K562 (cell line): ENCODE measurements at regions not wholly inside any gene's neighbourhood (a gene's known extent, or its start where the extent isn't known, plus 50 kb on each side); places are given as distances from the start of the nearest gene placed in this dataset.

Experiments used
- ERF ChIP-seq: fragments of 450-650 bp; formaldehyde crosslinking; IDR thresholded peaks from 2 replicates; pipeline ENCODE4 v1.4.0; 2020; ENCODE audit warnings: mild to moderate bottlenecking, mixed read lengths
- ETV6 ChIP-seq, 3 experiments: fragments of 150-350 bp in 1 of 3; sonication (generic) in 1 of 3; formaldehyde crosslinking in 1 of 3; IDR thresholded peaks; 2 replicates each; pipeline versions ENCODE4 v1.6.1 to v1.8.0; 2014 to 2022; ENCODE audit warnings: borderline replicate concordance in 2 of 3, low read depth in 2 of 3, antibody characterized with exemption in 1 of 3, low read length in 1 of 3, mild to moderate bottlenecking in 1 of 3, missing genetic modification reagents in 1 of 3
- HDAC8 ChIP-seq: fragments of 450-650 bp; IDR thresholded peaks from 2 replicates; pipeline ENCODE4 v1.6.1; 2016; ENCODE audit warnings: mild to moderate bottlenecking, missing genetic modification characterization, moderate library complexity, missing compliant biosample characterization
- HMGN3 ChIP-seq: IDR thresholded peaks from 2 replicates; pipeline ENCODE4 v1.6.1; 2011; ENCODE audit warnings: borderline replicate concordance, low read depth, mild to moderate bottlenecking, mixed read lengths, low read length; ENCODE audit not compliant: insufficient read length; ENCODE audit errors: extremely low read depth
- KDM1A ChIP-seq, 2 experiments: fragments of 450-650 bp; IDR thresholded peaks; 2 replicates each; pipeline ENCODE4 v1.6.1; 2016; ENCODE audit warnings: mild to moderate bottlenecking in 2 of 2
- KLF16 ChIP-seq: IDR thresholded peaks from 2 replicates; pipeline ENCODE4 v1.6.1; 2016; ENCODE audit warnings: antibody characterized with exemption
- MAZ ChIP-seq, 2 experiments: fragments of 450-650 bp in 1 of 2; sonication (generic) in 1 of 2; formaldehyde crosslinking; IDR thresholded peaks in 1 of 2; conservative IDR thresholded peaks in 1 of 2; 2 replicates each; pipeline versions ENCODE4 v1.4.0 to v1.5.0; 2020; ENCODE audit warnings: mild to moderate bottlenecking in 1 of 2, missing genetic modification reagents in 1 of 2
- NRF1 ChIP-seq, 2 experiments: fragments of 450-650 bp; IDR thresholded peaks in 1 of 2; conservative IDR thresholded peaks in 1 of 2; 2 replicates each; pipeline ENCODE4 v1.6.1; 2014; ENCODE audit warnings: mild to moderate bottlenecking in 2 of 2
- RAD51 ChIP-seq: fragments of 450-650 bp; IDR thresholded peaks from 2 replicates; pipeline ENCODE4 v1.7.1; 2016; ENCODE audit warnings: low read depth, mild to moderate bottlenecking, borderline replicate concordance
- SMARCA4 ChIP-seq: fragments of 450-650 bp; IDR thresholded peaks from 2 replicates; pipeline ENCODE4 v1.6.1; 2016
- TCF7 ChIP-seq: sonication (generic); IDR thresholded peaks from 2 replicates; pipeline ENCODE4 v1.6.1; 2016; ENCODE audit warnings: antibody characterized with exemption, borderline replicate concordance
- TEAD4 ChIP-seq, 2 experiments: sonication (generic) in 1 of 2; formaldehyde crosslinking in 1 of 2; IDR thresholded peaks; 2 replicates each; pipeline versions ENCODE4 v1.6.1 to v1.8.0; 2012 to 2022; ENCODE audit warnings: borderline replicate concordance in 1 of 2, inconsistent platforms in 1 of 2, low read length in 1 of 2, mild to moderate bottlenecking in 1 of 2, missing genetic modification reagents in 1 of 2
- XRCC4 ChIP-seq: IDR thresholded peaks from one replicate; pipeline ENCODE4 v1.6.1; 2011; ENCODE audit not compliant: insufficient read depth, insufficient read length; ENCODE audit errors: extremely low read depth
- ZNF347 ChIP-seq: fragments of 450-650 bp; formaldehyde crosslinking; IDR thresholded peaks from 2 replicates; pipeline ENCODE4 v1.4.0; 2020; ENCODE audit warnings: low read depth, mild to moderate bottlenecking, moderate library complexity
- TF ChIP-seq, protein P1 (sequence below), 2 experiments: IDR thresholded peaks; 2 replicates each; pipeline ENCODE4 v1.6.1; 2011; ENCODE audit warnings: borderline replicate concordance in 1 of 2, control low read depth in 1 of 2, low read depth in 1 of 2, low read length in 1 of 2, mild to moderate bottlenecking in 1 of 2, mixed read lengths in 1 of 2, moderate library complexity in 1 of 2; ENCODE audit not compliant: insufficient read depth in 1 of 2, insufficient read length in 1 of 2, poor library complexity in 1 of 2, severe bottlenecking in 1 of 2; ENCODE audit errors: extremely low read depth in 1 of 2
- TF ChIP-seq, protein P2 (sequence below), 2 experiments: fragments of 450-650 bp; IDR thresholded peaks; 2 replicates each; pipeline ENCODE4 v1.6.1; 2016
- TF ChIP-seq, protein P3 (sequence below): fragments of 200-800 bp; sonication (Bioruptor generic); IDR thresholded peaks from 2 replicates; pipeline ENCODE4 v1.6.1; 2017; ENCODE audit warnings: missing genetic modification characterization, missing compliant biosample characterization
- TF ChIP-seq, protein P4 (sequence below): sonication (generic); formaldehyde crosslinking; IDR thresholded peaks from 2 replicates; pipeline ENCODE4 v1.9.0; 2022; ENCODE audit warnings: mild to moderate bottlenecking, missing genetic modification reagents

DNA sequence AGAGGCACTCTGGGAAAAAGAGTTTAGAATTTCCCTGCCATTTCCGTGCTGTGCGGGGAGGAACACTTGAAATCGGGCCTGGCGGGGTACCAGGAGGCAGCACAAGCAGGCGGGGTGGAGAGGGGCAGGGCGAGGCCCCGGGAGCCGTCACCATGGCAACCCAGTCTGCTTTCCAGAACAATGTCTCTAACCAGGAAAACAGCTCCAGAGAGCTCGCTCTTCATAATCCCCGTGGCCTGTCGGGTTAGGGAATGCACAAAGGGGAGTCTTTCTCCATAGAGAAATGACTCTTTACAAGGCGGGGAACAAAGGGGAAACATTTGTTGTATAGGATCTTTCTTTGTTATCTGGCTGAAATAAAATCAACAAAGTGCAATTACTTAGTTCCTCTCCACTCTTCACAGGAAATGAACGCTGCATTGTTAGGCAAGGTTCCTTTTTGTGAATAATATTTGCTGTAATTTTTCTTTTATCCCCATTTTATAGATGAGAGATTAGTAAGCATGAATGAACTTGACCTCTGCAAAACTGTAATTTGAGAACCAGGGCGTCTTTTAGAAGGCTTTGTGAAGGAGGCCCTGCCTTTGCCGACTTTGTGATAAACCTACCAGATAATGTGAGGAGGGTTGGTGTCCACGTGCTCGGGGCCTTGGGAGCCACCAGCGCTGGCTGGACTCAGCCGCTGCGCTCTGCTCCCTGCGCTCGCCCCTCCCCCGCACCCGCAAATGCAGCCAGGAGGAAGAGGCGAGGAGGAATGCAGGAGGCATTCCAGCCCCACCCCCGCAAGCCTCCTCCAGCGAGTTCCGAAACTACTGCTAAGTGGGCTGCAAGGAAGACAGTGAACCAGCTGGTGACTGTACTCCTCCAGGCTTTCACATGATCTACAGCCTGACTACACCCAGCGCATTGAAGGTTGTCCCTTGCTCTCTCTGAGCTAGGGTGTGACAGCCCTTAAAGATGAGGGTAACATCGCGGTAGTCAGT, 105.2 kb upstream of the ATF7IP start (continued):
- TF ChIP-seq, protein P1, sequence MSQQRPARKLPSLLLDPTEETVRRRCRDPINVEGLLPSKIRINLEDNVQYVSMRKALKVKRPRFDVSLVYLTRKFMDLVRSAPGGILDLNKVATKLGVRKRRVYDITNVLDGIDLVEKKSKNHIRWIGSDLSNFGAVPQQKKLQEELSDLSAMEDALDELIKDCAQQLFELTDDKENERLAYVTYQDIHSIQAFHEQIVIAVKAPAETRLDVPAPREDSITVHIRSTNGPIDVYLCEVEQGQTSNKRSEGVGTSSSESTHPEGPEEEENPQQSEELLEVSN (IDR thresholded peaks at IDR 0.05; ENCODE audit: borderline replicate concordance in 1 of 2, extremely low read depth in 1 of 2, insufficient read depth in 1 of 2, insufficient read length in 1 of 2, low read depth in 1 of 2, low read length in 1 of 2, poor library complexity in 1 of 2, severe bottlenecking in 1 of 2) = peak; percentile 82 to 88
- TF ChIP-seq HDAC8 (tag) = 0 out of 2 replicates have a peak, but pooled peaks have one; percentile 24
- no peak for TF ChIP-seq ERF (CRISPR knock-in tag)
- no peak for TF ChIP-seq XRCC4
- 0 out of 4 replicates have a peak, but pooled peaks of 1 of the 2 experiments have one; percentile 29 for TF ChIP-seq ETV6 (IDR thresholded peaks at IDR 0.05; ENCODE audit: borderline replicate concordance in 1 of 2, low read depth in 2 of 2, low read length in 1 of 2)
- TF ChIP-seq ETV6 (CRISPR knock-in tag; IDR thresholded peaks at IDR 0.05; ENCODE audit: borderline replicate concordance) = no peak
- peak; percentile 42; the same call in 1 of the 2 replicates for TF ChIP-seq RAD51
- TF ChIP-seq ZNF347 = no peak
- TF ChIP-seq NRF1 (conservative IDR thresholded peaks at IDR 0.05 in 1 of 2, IDR thresholded peaks at IDR 0.05 in 1 of 2) = peak; percentile 66 to 72
- TF ChIP-seq KLF16 = peak; percentile 89; the same call in 1 of the 2 replicates
- TF ChIP-seq SMARCA4 = 0 out of 2 replicates have a peak, but pooled peaks have one; percentile 9
- TF ChIP-seq HMGN3 = peak; percentile 88
- TF ChIP-seq, protein P2, sequence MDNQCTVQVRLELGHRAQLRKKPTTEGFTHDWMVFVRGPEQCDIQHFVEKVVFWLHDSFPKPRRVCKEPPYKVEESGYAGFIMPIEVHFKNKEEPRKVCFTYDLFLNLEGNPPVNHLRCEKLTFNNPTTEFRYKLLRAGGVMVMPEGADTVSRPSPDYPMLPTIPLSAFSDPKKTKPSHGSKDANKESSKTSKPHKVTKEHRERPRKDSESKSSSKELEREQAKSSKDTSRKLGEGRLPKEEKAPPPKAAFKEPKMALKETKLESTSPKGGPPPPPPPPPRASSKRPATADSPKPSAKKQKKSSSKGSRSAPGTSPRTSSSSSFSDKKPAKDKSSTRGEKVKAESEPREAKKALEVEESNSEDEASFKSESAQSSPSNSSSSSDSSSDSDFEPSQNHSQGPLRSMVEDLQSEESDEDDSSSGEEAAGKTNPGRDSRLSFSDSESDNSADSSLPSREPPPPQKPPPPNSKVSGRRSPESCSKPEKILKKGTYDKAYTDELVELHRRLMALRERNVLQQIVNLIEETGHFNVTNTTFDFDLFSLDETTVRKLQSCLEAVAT (IDR thresholded peaks at IDR 0.05) = peak in 1 of 2 experiments; percentile 33; a peak in 1 of 4 replicates
- peak; percentile 70 to 73; a peak in 3 of 4 replicates for TF ChIP-seq MAZ (CRISPR knock-in tag; conservative IDR thresholded peaks at IDR 0.05 in 1 of 2, IDR thresholded peaks at IDR 0.05 in 1 of 2)
- TF ChIP-seq, protein P3, sequence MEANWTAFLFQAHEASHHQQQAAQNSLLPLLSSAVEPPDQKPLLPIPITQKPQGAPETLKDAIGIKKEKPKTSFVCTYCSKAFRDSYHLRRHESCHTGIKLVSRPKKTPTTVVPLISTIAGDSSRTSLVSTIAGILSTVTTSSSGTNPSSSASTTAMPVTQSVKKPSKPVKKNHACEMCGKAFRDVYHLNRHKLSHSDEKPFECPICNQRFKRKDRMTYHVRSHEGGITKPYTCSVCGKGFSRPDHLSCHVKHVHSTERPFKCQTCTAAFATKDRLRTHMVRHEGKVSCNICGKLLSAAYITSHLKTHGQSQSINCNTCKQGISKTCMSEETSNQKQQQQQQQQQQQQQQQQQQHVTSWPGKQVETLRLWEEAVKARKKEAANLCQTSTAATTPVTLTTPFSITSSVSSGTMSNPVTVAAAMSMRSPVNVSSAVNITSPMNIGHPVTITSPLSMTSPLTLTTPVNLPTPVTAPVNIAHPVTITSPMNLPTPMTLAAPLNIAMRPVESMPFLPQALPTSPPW (CRISPR knock-in tag) = peak; percentile 25; the same call in 1 of the 2 replicates
- TF ChIP-seq, protein P4, sequence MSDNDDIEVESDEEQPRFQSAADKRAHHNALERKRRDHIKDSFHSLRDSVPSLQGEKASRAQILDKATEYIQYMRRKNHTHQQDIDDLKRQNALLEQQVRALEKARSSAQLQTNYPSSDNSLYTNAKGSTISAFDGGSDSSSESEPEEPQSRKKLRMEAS = peak; percentile 94
- TF ChIP-seq KDM1A (IDR thresholded peaks at IDR 0.05) = 0 out of 4 replicates have a peak, but pooled peaks of 1 of the 2 experiments have one; percentile 12
- TF ChIP-seq TEAD4 (IDR thresholded peaks at IDR 0.05; ENCODE audit: low read length) = peak; percentile 79
- peak; percentile 87; the same call in 1 of the 2 replicates for TF ChIP-seq TEAD4 (CRISPR knock-in tag; IDR thresholded peaks at IDR 0.05; ENCODE audit: borderline replicate concordance)
- TF ChIP-seq TCF7 = no peak
